A172 (cell line): ENCODE measurements at regions not wholly inside any gene's neighbourhood (a gene's known extent, or its start where the extent isn't known, plus 50 kb on each side); places are given as distances from the start of the nearest gene placed in this dataset.

Experiments
- DNase-seq: peaks from one replicate; pipeline ENCODE4 v3.0.0-alpha.2; 2015; ENCODE audit warnings: low spot score

DNA sequence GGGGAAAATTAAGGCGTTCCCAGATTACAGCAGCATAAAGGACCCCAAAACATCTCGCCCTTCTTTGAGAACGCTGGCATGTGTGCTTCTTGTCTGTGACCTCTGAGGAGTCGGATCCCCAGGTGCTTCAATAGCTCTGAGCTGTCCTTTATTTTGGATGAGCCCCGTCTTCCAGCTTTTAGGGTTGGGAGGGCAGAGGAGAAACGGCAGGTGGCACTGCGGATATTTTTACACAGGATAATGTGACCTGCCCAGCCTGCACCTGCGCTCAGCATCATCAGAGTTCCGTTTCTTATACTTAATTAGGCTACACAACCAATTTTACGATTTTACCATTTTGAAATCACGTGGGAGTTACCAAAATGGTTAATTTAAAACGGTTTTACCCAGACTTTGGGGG is 147.7 kb upstream of the RPS6KA2 start:
- no peak for DNase-seq

DNA sequence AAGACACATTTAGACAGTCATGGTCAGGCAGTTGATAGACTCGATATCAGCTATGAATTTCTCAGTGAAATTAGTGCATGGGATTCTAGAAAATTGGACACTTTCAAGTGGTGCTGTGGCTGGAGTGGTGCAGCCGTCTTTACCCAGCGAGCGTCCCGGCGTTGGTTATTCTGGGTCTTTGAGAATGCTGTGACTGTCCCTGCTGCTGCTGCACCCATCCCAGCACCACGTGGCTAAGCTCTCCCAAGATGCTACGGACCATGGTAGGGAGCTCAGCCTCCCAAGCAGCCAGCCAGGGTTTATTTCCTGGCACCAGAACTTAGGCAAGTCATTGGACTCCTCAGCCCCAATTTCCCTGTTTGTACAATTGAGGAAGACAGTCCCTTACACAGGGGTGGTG is 147.2 kb upstream of the RPS6KA2 start:
- no peak for DNase-seq

DNA sequence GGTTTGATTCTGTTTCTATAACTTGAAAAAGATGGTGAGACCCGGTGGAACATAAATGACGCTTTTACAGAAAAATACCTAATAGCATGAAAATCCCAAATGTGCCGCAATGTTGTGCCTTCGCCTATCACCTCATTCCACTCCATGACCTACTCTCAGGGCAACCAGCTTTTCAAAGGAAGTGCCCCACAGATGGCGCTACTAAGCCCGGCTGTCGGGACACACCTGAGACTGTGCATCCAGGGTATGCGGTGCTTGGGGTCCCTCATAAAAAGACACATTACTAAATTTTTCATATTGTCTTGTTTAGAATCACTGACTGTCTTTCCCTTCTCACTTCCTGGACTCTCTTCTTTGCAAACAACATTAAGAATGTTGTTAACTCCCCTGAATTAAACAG is 145.5 kb upstream of the RPS6KA2 start:
- no peak for DNase-seq

DNA sequence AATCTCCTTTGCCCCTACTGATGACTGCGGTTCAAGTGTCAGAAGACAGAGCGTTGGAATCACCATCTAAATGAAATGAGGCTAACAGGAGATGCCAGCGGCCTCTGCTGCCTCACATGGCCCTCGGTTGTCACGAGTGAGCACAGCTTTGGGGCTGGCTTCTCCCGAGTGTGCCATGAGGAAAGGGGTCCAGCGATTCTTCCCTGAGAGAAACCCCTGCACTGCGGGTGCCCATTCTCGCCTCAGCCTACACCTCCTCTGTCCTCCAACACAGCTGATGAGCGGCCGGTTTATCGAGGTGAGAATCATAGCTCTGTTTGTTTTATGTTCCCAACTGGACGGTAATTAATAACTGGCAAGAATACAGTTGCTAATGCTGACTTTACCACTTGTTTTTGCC is 144.7 kb upstream of the RPS6KA2 start:
- no peak for DNase-seq

DNA sequence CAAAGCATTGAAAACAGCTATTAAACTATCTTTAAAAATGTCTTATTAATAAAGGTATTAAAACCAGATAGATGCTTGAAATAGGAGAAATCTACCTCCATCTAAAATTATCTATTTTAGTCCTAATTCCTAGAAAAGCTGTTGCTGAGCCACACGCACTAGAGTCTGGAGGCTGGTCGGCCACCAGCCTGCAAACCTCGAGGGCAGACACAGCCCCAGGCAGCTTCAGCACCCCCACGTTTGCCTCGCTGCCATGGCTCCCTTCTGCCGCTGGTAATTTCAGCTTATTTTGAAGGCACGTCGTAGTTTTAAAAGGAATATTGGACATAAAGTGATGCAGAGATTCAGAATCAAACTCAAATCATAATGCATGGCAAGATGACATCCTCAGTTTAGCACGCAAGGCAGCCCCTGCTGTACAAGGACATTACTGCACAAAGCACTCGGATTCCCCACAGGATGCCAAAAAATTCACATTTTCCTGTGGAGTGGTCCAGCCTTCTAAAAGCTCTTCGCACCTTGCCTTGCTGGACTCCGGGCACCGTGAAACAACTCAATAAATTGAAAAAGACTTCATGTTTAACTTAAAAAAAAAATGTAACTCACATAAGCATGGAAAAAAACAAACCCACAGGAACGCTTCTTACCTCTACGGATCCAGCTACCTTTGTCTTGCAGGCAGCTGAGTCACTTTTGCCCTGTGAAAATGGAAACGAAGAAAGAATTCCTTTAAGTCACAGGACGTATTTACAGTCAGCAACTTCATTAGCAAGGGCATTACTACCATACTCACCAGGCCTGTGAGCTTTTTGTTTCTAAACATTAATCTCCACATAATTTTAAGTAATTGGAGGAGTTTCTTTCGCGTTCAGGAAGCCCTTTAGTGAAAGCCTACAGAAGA is 143.4 kb upstream of the RPS6KA2 start:
- DNase-seq, result no peak

DNA sequence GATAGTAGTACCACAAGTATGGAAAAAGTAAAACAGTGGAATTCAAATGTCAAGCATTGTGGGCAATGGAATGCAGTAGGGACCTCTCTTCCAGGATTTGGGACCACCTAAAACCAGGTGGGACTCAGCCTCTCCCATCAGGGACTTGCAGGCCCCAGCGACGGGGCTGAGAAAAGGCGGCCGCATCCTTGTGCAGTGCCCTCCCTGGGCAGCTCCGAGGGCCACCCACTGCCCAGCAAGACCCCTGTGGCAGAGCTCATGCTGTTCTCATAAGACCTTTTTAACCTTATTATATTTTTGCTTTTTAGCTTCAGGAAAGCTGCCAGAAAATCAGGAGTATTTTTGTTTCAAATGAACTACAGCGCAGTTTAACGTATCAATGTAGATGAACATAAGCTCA is 142.6 kb upstream of the RPS6KA2 start:
- no peak for DNase-seq

DNA sequence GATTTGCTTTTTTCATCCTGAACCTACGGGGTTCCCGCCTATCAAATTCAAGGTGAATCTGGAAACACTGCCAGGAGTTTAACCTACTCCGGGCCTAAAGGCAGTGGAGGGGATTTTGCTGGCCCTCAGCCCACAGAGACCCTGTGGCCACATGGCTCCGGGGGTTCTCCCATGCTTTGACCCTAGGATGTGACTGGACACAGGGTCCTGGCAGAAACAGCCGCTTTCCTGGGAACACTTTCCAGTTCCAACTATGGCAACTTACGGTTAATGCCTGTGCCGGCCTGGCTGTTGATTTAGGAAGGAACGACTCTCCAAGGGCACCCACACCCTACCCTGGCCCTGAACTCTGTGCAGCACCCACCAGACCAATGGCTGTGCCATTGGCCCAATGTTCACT is 141.7 kb upstream of the RPS6KA2 start:
- DNase-seq, result no peak

DNA sequence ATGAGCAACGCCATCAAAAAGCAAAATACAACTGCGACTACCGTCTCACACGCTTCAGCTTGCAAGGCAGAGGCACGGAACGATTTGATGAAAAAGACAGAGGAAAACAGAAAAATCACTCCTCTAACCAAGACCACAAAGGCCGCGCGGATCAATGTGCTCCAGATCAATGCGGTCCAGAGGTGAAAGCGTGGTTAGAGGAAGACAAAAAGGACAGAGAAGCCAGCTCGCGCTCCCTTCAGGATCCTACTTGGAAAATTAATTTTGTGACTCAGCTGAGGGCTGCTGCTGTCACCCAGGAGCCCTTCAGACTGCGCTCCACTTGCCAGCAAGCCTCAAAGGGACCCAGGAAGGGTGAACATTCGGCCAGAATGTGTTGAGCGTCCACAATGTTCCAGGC is 140.2 kb upstream of the RPS6KA2 start:
- no peak for DNase-seq

DNA sequence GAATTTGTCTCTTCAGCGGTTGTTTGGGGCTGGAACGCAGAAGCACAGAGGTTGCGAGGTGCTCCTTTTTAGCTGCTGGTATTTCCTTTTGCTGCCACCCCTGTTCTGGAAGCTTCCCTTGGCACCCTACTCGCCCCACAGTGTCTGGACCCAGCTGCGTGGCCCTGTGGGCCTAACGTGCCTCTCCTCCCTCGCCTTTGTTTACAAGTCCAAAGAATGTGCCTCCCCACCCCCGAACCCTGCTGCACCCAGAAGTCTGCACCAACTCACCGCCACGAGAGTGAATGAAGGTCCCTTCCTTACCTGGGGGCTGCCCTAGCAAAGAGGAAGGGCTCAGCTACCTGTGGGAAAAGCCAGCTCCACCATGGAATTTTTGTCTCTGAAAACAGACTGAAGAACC is 139.7 kb upstream of the RPS6KA2 start:
- no peak for DNase-seq

DNA sequence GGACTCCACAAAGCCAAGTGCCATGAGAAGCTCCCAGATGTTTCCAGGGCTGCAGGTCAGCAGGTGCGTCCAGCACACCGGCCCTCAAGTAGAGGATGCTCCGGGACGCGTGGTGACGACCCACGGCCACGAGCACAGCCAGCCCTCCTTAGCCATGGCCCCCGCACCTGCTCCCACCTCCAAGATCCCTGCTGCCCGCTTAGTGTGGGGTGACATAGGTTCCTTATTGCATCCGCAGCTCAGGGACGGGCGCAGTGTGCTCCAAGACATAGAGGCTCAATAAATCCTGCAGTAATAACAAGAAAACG is 138.1 kb upstream of the RPS6KA2 start:
- DNase-seq, result no peak

DNA sequence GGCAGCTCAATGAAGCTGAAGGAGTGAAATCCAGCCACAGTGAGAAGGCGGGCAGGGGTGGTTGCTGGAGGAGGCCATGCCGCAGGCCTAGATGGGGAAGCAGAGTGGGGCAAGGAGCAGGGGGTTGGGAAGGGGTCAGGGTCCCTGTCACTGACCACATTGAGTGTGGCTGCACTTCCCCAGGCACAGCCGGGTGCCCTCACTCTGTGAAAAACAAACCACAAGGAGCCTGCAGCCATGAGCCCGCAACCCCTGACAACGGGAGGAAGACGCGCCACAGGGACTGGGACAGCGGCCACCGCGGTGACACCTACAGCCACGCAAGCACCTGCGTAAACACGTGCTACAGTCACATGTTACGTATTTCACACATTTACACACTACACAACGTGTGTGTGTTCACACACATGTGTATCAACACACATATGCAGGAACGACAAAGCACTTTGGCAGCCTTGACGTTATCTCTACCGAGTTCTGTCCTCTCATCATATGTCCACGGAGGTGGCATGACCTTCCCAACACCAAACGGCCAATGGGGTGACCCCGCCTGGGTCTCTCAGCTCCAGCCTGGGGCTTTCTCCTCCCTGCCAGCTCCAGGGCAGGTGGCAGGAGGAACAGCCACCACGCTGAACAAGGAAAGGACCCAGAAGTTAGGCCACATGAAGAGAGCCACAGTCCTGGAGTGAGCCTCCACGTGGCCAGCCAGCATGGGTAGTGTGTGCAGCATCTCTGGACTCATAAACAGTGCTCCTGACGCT is 137.6 kb upstream of the RPS6KA2 start:
- no peak for DNase-seq

DNA sequence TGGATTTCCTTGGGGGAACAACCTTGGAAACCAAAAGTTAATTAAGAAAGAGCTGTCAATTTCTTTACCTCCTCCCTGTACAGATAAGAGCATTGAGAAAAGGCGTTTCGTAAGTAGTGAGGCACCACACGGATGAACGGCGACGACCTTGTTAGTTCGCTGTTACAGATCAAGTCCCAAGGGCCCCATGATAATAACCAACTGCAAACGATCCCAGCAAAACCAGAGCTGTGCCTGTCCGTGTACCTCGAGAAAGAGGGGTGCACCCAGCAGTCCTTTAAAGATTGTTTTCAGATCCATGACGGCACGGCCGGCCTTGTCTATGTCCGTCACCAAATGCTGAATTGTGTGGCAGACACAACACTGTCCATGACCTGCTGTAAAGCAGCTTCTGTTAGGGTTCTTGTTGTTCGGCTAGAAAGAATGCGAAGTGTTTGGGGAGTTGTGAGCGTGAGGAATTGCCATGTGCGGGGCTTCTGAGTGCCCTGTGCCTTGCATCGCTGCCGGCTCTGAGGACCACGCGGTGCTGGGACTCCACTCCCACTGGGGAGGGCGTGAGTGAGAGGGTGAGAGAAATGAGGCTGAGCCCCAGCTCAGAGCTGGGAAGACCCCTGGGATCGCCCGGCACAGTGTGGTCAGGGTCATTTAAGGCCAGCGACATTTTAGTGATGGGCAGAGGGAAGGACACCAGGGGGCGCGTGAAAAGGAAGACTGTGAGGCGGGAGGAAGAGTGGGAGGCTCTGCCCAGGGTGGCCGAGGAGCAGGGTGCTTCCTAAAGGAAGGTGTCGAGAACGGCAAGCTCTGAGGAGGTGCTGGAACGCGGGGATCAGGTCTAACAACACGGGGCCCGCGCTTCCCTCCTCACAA is 136.8 kb upstream of the RPS6KA2 start:
- no peak for DNase-seq

DNA sequence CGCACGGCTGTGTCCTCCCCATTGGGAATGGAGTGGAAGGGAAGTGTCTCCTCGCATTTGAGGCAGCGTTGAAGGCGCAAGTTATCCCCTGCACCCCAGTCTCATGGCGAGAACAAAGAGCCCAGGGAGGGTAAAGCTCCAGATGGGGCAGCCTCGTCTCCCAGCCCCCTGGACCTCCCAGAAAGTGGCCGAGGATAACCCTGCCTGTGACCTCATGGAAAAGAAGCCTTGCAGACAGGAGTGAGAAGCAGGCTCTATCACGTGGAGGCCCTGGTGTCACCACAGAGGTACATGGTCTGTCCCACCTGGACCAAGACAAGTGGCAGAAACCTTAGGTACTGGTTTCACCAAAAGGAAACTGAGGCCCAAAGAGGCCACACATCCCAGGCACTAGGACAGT is 134.8 kb upstream of the RPS6KA2 start:
- no peak for DNase-seq

DNA sequence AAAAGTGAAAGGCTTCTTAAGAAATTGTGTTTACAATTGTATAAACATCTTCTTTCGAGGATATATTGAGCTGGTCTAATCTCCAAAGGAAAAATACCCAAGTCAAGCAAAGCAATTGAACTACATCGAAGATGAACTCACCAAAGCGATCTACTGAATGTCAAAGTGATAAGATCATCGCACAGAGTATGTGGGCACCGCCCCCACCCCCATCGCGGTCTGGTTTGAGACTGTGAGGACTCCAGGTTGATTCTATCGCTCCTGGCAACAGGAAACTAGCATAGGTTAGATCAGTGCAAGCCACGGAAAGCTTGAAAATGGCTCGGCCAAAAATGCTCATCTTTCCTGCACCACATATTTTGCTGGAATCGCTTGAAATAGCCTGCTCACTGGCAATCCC is 133.2 kb upstream of the RPS6KA2 start:
- DNase-seq, result no peak

DNA sequence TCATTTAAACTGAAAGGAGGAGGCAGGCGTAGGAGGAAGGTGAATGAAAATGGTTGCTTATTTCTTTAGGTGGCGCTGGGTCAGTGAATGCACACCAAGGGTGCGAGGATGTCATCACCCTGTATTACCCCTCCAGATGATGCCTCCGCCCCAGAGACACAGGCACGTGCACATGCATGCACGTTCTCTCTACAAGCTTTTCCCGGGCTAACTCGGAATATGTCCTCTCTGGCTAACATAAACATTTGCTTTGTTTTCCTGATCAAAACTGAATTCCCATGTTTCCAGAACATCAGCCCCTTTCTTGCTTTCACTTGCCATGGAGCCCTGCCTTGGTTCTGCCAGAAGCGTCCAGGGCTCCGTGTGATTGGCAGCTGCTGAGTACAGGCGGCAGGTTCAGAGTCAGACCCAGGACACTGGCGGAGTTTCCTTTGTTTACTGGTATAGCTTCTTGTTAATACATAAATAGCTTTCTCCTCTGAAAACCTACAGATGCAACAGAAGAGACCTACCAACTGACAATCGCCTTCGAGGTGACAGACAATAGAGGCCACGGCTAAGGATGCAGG is 131.2 kb upstream of the RPS6KA2 start:
- no peak for DNase-seq

DNA sequence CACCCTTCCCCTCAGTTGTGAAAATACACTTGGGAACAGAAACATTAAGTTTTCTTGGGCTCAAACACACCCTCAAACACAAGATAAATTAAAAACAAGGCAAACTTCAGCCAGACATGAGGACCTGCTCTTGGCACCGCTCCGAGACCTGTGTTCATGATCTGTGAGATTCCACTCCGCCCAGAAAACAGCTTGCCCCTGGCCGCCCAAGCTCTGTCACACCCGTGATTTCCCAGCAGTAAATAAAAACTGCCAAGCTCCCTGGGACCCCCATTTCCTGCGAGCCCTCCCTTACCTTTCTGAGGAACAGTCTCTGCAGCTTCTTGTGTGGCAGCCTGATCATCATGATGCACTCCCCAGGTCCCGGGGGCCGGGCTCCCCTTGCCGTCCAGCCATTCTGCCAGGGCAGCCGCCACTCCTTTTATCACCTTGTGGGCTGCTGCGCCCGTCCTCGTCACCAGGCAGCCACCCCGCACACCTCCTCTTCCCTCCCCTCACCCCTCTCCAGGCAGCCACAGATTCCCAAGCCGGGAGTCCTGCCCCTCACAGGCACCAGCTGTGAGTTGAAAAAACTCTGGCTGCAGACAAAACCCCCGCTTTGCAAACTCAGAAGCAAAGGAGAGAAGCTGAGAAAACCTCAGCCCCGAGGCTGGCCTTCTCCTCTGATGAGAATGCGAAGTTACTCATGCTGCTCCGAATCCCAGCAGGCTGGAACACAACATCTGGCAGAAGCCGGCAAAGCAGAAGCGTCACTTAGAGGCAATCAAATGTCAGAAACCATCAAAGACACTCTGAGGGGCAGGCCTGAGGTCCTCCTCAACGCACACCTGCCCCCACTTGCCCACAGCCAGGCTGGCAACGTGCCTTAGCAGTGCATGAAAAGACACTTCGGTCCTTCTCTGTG is 130.4 kb upstream of the RPS6KA2 start:
- peak; percentile 27 for DNase-seq

DNA sequence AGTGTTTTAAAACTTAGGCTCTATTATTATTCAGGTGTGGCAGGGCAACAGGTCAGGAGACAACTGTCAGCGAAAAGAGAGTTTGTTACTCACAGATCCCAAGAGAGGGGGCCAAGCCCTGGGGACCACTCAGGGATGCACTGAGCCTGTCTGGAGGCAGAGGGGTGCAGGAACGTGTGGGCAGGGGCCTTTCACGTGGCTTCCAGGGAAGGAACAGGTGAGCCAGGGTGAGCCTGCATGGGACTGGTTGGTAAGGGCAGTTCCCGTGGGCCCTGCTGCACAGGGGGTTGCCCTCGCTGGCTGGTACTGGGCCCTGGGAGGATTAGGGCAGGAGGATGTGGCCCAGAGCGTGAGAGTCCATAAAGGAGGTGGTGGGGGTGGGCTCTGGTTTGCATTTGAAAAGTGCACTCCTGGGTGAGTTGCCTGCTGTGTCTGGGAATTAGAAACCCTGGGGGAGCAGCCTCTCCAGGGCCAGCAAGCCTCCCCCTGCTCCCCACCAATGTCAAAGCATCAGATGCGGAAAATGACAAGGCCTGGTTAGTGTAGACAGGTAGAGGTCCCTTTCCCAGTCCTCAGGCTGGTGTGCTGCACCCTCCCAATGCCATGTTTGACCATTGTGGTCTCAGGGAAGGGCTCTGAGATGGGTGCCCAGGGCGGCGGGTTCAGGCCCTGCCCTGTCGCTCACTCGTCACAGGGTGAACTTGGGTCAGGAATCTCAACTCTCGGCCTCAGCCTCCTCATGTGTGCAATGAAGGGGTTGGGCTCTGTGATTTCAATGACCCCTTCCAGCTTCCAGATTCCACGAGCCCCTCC is 127.4 kb upstream of the RPS6KA2 start:
- DNase-seq, result no peak

DNA sequence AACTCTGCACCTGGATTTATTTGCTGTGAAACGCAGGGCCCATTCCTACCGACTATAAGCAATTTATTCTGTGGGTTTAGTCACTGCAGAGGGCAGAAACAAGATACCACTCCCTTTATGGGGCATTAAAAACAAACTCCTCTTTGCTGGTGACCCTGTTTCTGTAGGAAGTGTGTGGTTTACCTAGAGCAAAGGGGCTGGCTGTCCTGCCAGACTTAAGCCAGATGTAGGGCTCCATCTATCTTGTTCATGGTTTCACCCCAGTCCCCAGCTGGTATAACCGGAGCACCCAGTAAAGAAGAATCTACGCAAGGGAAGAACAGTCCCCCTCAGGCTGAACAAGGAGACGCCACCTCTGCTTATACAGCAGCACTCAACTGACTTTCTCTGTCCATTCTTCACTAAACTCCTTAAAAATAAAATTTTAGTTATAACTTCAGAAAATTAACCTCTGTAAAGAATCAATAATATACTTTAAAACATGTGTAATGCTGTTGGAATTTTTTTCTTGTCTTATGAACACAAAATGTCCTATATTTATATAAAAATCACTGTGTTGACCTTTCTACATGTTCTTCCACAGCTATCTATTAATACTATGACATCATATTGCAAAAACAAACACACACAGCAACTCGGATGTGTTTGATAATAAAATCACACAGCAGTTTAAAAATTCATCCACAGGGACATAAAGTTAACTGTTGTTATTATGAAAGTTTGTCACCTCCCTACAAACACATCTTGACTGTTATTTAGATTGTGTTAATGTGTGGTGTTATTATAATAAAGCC is 126.1 kb upstream of the RPS6KA2 start:
- DNase-seq, result no peak

DNA sequence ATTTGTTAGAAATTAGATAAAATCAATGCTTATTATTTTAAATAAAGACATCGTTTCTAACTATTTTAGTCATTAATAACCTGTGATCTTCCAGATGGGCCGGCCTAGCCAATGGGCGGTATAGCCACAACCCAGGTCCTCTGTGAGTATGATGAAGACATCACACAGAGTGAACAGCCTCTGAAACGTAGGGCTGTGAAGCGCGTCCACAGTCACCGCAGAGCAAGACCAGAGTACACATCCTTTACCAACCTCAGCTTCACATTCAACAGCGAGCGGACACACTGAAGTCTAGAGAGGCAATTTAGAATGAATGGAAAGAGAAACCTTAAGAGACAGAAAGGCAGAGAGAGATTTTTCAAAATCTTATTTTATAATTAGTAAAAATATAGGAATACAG is 125.0 kb upstream of the RPS6KA2 start:
- DNase-seq, result no peak
